A549 (cell line): ENCODE measurements at regions not wholly inside any gene's neighbourhood (a gene's known extent, or its start where the extent isn't known, plus 50 kb on each side); places are given as distances from the start of the nearest gene placed in this dataset.

Experiments
- ATAC-seq, 2 experiments: fragments of 200-7000 bp in 1 of 2; fragments of >200 bp in 1 of 2; cut with Nextera tagmentation in 1 of 2; cut with Tn5 transposase in 1 of 2; 3 replicates each; pipeline versions ENCODE4 v1.8.0 to v1.9.1; 2018 to 2020; ENCODE audit warnings: mild to moderate bottlenecking in 1 of 2, moderate library complexity in 1 of 2
- CTCF ChIA-PET: fragments of 300-600 bp; sonication (Branson Sonifier 250); formaldehyde crosslinking; extraction: SDS; loops from one replicate; lab custom pipeline; 2021; ENCODE audit warnings: antibody characterized with exemption, inconsistent platforms; lab: Yijun Ruan, JAX
- POLR2A ChIA-PET: fragments of 350-600 bp; formaldehyde crosslinking; extraction: SDS; loops from one replicate; lab custom pipeline; 2021; ENCODE audit warnings: antibody characterized with exemption, inconsistent platforms; lab: Yijun Ruan, JAX
- DNase-seq, 2 experiments: peaks; one replicate each; pipeline versions ENCODE4 v3.0.0 to v3.0.0-alpha.2; 2011 to 2016; ENCODE audit warnings: low read depth in 1 of 2, low spot score in 1 of 2
- FAIRE-seq: peaks from 2 replicates; lab custom pipeline; 2011; peaks lifted over from hg19 to GRCh38; lab: Jason Lieb, UNC
- H3K27ac ChIP-seq, 2 experiments: fragments of >200 bp; sonication (Bioruptor Twin); formaldehyde crosslinking; 3 replicates each; pipeline ENCODE4 v1.5.1; 2016 to 2017
- H3K4me1 ChIP-seq: fragments of >200 bp; sonication (Bioruptor Twin); formaldehyde crosslinking; 3 replicates; pipeline ENCODE4 v1.6.1; 2016
- H3K4me2 ChIP-seq: fragments of >200 bp; sonication (Bioruptor Twin); formaldehyde crosslinking; 3 replicates; pipeline ENCODE4 v1.6.1; 2016
- H3K4me3 ChIP-seq: fragments of >200 bp; sonication (Bioruptor Twin); formaldehyde crosslinking; 3 replicates; pipeline ENCODE4 v1.5.1; 2016
- H3K9me3 ChIP-seq: fragments of >200 bp; sonication (Bioruptor Twin); formaldehyde crosslinking; 3 replicates; pipeline ENCODE4 v1.6.1; 2016
- BCL3 ChIP-seq: fragments of >200 bp; sonication (Bioruptor Twin); formaldehyde crosslinking; IDR thresholded peaks from 3 replicates; pipeline ENCODE4 v1.6.1; 2016
- EHF ChIP-seq: fragments of 250-450 bp; sonication (Bioruptor Pico); IDR thresholded peaks from 2 replicates; pipeline ENCODE4 v1.5.0; 2020; ENCODE audit warnings: mild to moderate bottlenecking
- EP300 ChIP-seq, 2 experiments: fragments of >200 bp; sonication (Bioruptor Twin); formaldehyde crosslinking; IDR thresholded peaks; 2 replicates in 1 of 2; 3 replicates in 1 of 2; pipeline ENCODE4 v1.6.1; 2016 to 2017
- ESRRA ChIP-seq: fragments of 150-350 bp; IDR thresholded peaks from 2 replicates; pipeline ENCODE4 v1.6.1; 2014; ENCODE audit warnings: mild to moderate bottlenecking, low read length, borderline replicate concordance
- HDAC2 ChIP-seq: fragments of 200-600 bp; sonication (generic); IDR thresholded peaks from 2 replicates; pipeline ENCODE4 v1.6.1; 2016
- HES2 ChIP-seq: fragments of >200 bp; sonication (Bioruptor Twin); formaldehyde crosslinking; IDR thresholded peaks from 2 replicates; pipeline ENCODE4 v1.6.1; 2016
- HEYL ChIP-seq: fragments of 250-450 bp; sonication (Bioruptor Pico); IDR thresholded peaks from 2 replicates; pipeline ENCODE4 v1.8.0; 2021; ENCODE audit warnings: mild to moderate bottlenecking, moderate library complexity
- HMGXB4 ChIP-seq: fragments of 250-450 bp; sonication (Bioruptor Pico); IDR thresholded peaks from 2 replicates; pipeline ENCODE4 v1.5.0; 2021; ENCODE audit warnings: mild to moderate bottlenecking, moderate library complexity, borderline replicate concordance
- HOXA7 ChIP-seq: fragments of 250-450 bp; sonication (Bioruptor Pico); IDR thresholded peaks from 2 replicates; pipeline ENCODE4 v1.5.0; 2020; ENCODE audit warnings: mild to moderate bottlenecking, moderate library complexity
- JUN ChIP-seq, 2 experiments: fragments of >200 bp; sonication (Bioruptor Twin); formaldehyde crosslinking; IDR thresholded peaks; 2 replicates in 1 of 2; 3 replicates in 1 of 2; pipeline ENCODE4 v1.6.1; 2016 to 2017
- JUNB ChIP-seq: fragments of >200 bp; sonication (Bioruptor Twin); formaldehyde crosslinking; IDR thresholded peaks from 2 replicates; pipeline ENCODE4 v1.6.1; 2016
- MAZ ChIP-seq: fragments of 150-350 bp; IDR thresholded peaks from 2 replicates; pipeline ENCODE4 v1.6.1; 2014; ENCODE audit warnings: antibody characterized with exemption, low read depth, low read length, borderline replicate concordance
- PBX3 ChIP-seq: IDR thresholded peaks from 2 replicates; pipeline ENCODE4 v1.6.1; 2012
- POLR2AphosphoS2 ChIP-seq: conservative IDR thresholded peaks from 2 replicates; pipeline ENCODE4 v1.6.1; 2012; ENCODE audit warnings: low read length, improper control_type of control experiment, inconsistent platforms
- RAD21 ChIP-seq, 2 experiments: fragments of >200 bp in 1 of 2; sonication (Bioruptor Twin) in 1 of 2; formaldehyde crosslinking in 1 of 2; IDR thresholded peaks in 1 of 2; conservative IDR thresholded peaks in 1 of 2; 2 replicates in 1 of 2; 3 replicates in 1 of 2; pipeline ENCODE4 v1.6.1; 2012 to 2018; ENCODE audit warnings: inconsistent platforms in 1 of 2
- RARB ChIP-seq: fragments of 250-450 bp; sonication (Bioruptor Pico); IDR thresholded peaks from 2 replicates; pipeline ENCODE4 v1.8.0; 2021; ENCODE audit warnings: mild to moderate bottlenecking, moderate library complexity
- RCOR1 ChIP-seq: fragments of 150-350 bp; IDR thresholded peaks from 2 replicates; pipeline ENCODE4 v1.6.1; 2014; ENCODE audit warnings: antibody characterized with exemption, low read length, low read depth
- TFCP2L1 ChIP-seq: fragments of 250-450 bp; sonication (Bioruptor Pico); IDR thresholded peaks from 2 replicates; pipeline ENCODE4 v1.5.0; 2021; ENCODE audit warnings: mild to moderate bottlenecking
- TP53 ChIP-seq: fragments of 250-450 bp; sonication (Bioruptor Pico); IDR thresholded peaks from 2 replicates; pipeline ENCODE4 v1.5.0; 2021; ENCODE audit warnings: mild to moderate bottlenecking, moderate library complexity
- WGBS: methylation state at CpG from one replicate; pipeline ENCODE4 v1.1.6; 2017; ENCODE audit errors: missing lambda C conversion rate; 5-methylcytosine and 5-hydroxymethylcytosine counted together

GRCh38 chr6:169839029-169839481, 87.6 kb downstream of the ERMARD start:
- WGBS = 66% methylated on average over 18 of the region's 27 CpGs
- Histone ChIP-seq H3K4me3 (no peak overlapping the region), H3K27ac (no peak overlapping the region), H3K9me3 (no peaks in the 10 kb centered on the region), H3K4me2 (no peak overlapping the region), H3K4me1 (no peaks in the 10 kb centered on the region)
- ChIA-PET CTCF (interaction anchor here (1.3 kb wide), 1 partner anchor 49 kb away, joined by 3 read pairs; no protein-coding TSS in a partner anchor), POLR2A (no interaction called here)
- no peak for FAIRE-seq
- ATAC-seq = no peak
- TF ChIP-seq RAD21 (conservative IDR thresholded peaks at IDR 0.05 in 1 of 2, IDR thresholded peaks at IDR 0.05 in 1 of 2) = no peak
- no peak for TF ChIP-seq RCOR1
- no peak for TF ChIP-seq ESRRA
- TF ChIP-seq TFCP2L1 = no peak
- DNase-seq = no peak

GRCh38 chr6:169838346-169839028, 87.1 kb downstream of the ERMARD start:
- Histone ChIP-seq H3K9me3 (no peaks in the 10 kb centered on the region), H3K4me1 (no peaks in the 10 kb centered on the region), H3K4me3 (no peak overlapping the region)
- ATAC-seq = no peak
- TF ChIP-seq EP300 (IDR thresholded peaks at IDR 0.05) (no peak), HOXA7 (CRISPR knock-in tag) (no peak), JUN (IDR thresholded peaks at IDR 0.05) (no peak), ESRRA (no peak), RARB (CRISPR knock-in tag) (no peak), JUNB (no peak), BCL3 (no peak), HMGXB4 (CRISPR knock-in tag) (no peak), EHF (CRISPR knock-in tag) (no peak), POLR2AphosphoS2 (no peak), PBX3 (no peak), MAZ (no peak), TP53 (CRISPR knock-in tag) (no peak), HES2 (no peak), HDAC2 (no peak), HEYL (CRISPR knock-in tag) (no peak)
- TF ChIP-seq, all 56 proteins: peak for 0
- H3K4me2 ChIP-seq = no peak overlapping the region
- DNase-seq (no peak), FAIRE-seq (no peak)
- no peak overlapping the region for H3K27ac ChIP-seq
- ChIA-PET POLR2A (no interaction called here), CTCF (interaction anchor here (1.3 kb wide), 1 partner anchor 49 kb away, joined by 3 read pairs; no protein-coding TSS in a partner anchor)
- WGBS = 53% methylated on average over 27 of the region's 27 CpGs
